HG03060 (cell line): ENCODE measurements at regions not wholly inside any gene's neighbourhood (a gene's known extent, or its start where the extent isn't known, plus 50 kb on each side); places are given as distances from the start of the nearest gene placed in this dataset.
A peak's percentile ranks its signal among the peaks of the same experiment; 100 is the strongest.

Experiments used
- ATAC-seq: cut with Tn5 transposase; IDR thresholded peaks from one replicate; pipeline ENCODE4 v1.9.1; 2021; ENCODE audit warnings: low read depth, moderate number of reproducible peaks; ENCODE audit not compliant: unreplicated experiment

GRCh38 chr14:52380294-52380693, 66.2 kb downstream of the PTGER2 start:
- peak; percentile 97 for ATAC-seq
